ENCODE measurements at regions not wholly inside any gene's neighbourhood (a gene's known extent, or its start where the extent isn't known, plus 50 kb on each side); places are given as distances from the start of the nearest gene placed in this dataset.

- TF ChIP-seq CTCF (IDR thresholded peaks at IDR 0.05) = no peak
- TF ChIP-seq POLR2A (IDR thresholded peaks at IDR 0.05) = no peak
These were observed 171.3 kb upstream of the SSTR4 start for GRCh38 chr20:22863826-22864225.

Data from adrenal gland (tissue), 5 donors.